PC-3 (cell line): ENCODE measurements at regions not wholly inside any gene's neighbourhood (a gene's known extent, or its start where the extent isn't known, plus 50 kb on each side); places are given as distances from the start of the nearest gene placed in this dataset.

Source experiments
- ATAC-seq: fragments of 200-7000 bp; cut with Tn5 transposase; 2 replicates; pipeline ENCODE4 v1.9.1; 2020; ENCODE audit warnings: mild to moderate bottlenecking, moderate library complexity
- BruUV-seq: library from RNA; stranded (reverse); fragments of 400-500 nt; replicated peaks from 2 replicates; lab custom pipeline; 2021; lab: Mats Ljungman, UMichigan
- CTCF ChIA-PET: fragments of 300-600 bp; sonication (Branson Sonifier 250); formaldehyde crosslinking; loops from one replicate; lab custom pipeline; 2022; ENCODE audit warnings: antibody characterized with exemption; lab: Charles Lee
- POLR2A ChIA-PET: fragments of 300-600 bp; sonication (Branson Sonifier 250); formaldehyde crosslinking; loops from one replicate; lab custom pipeline; 2022; ENCODE audit warnings: antibody characterized with exemption; ENCODE audit not compliant: unreplicated experiment; lab: Charles Lee
- DNase-seq: peaks from one replicate; pipeline ENCODE4 v3.0.0-alpha.2; 2015
- H2AFZ ChIP-seq: fragments of 300-600 bp; sonication (generic); 2 replicates; pipeline ENCODE4 v1.6.0; 2016; ENCODE audit warnings: antibody characterized with exemption, low read length
- H3F3A ChIP-seq: fragments of 300-600 bp; sonication (generic); one replicate; pipeline ENCODE4 v1.6.0; 2017; ENCODE audit warnings: antibody characterized with exemption, low read length, control low read depth, mild to moderate bottlenecking; ENCODE audit not compliant: unreplicated experiment
- H3K27ac ChIP-seq: fragments of 300-600 bp; sonication (generic); 2 replicates; pipeline ENCODE4 v1.5.1; 2016; ENCODE audit warnings: mild to moderate bottlenecking, low read length
- H3K27me3 ChIP-seq: fragments of 300-600 bp; sonication (generic); 2 replicates; pipeline ENCODE4 v1.6.1; 2016; ENCODE audit warnings: low read length, mixed read lengths
- H3K36me3 ChIP-seq: fragments of 300-600 bp; sonication (generic); 2 replicates; pipeline ENCODE4 v1.6.1; 2016; ENCODE audit warnings: low read depth, mixed run types, low read length, mixed read lengths
- H3K4me1 ChIP-seq: fragments of 300-600 bp; sonication (generic); 2 replicates; pipeline ENCODE4 v1.5.1; 2016; ENCODE audit warnings: low read length; ENCODE audit not compliant: insufficient read depth
- H3K4me2 ChIP-seq: fragments of 300-600 bp; sonication (generic); 2 replicates; pipeline ENCODE4 v1.6.0; 2016; ENCODE audit warnings: low read length
- H3K4me3 ChIP-seq: fragments of 300-600 bp; sonication (generic); 2 replicates; pipeline ENCODE4 v1.5.1; 2016; ENCODE audit warnings: mild to moderate bottlenecking, low read length, mixed read lengths
- H3K79me2 ChIP-seq: fragments of 300-600 bp; sonication (generic); 2 replicates; pipeline ENCODE4 v1.6.1; 2017; ENCODE audit warnings: low read length, mixed read lengths
- H3K9ac ChIP-seq: fragments of 300-600 bp; sonication (generic); 2 replicates; pipeline ENCODE4 v1.6.0; 2016; ENCODE audit warnings: mild to moderate bottlenecking, low read length
- H3K9me2 ChIP-seq: fragments of 300-600 bp; sonication (generic); replicated peaks from 2 replicates; pipeline ENCODE4 v1.6.1; 2016; ENCODE audit warnings: mixed run types, low read length, mixed read lengths
- H3K9me3 ChIP-seq: fragments of 300-600 bp; sonication (generic); 2 replicates; pipeline ENCODE4 v1.6.1; 2016; ENCODE audit warnings: low read length, mixed read lengths
- H4K20me1 ChIP-seq: fragments of 300-600 bp; sonication (generic); 2 replicates; pipeline ENCODE4 v1.6.1; 2016; ENCODE audit warnings: low read length, mixed read lengths
- CTCF ChIP-seq: fragments of 300-600 bp; sonication (generic); conservative IDR thresholded peaks from 2 replicates; pipeline ENCODE4 v1.5.1; 2017; ENCODE audit warnings: antibody characterized with exemption, low read depth, mild to moderate bottlenecking, low read length
- EZH2 ChIP-seq: fragments of 300-600 bp; sonication (generic); IDR thresholded peaks from one replicate; pipeline ENCODE4 v1.6.1; 2017; ENCODE audit warnings: antibody characterized with exemption, mild to moderate bottlenecking, low read length; ENCODE audit not compliant: unreplicated experiment
- EZH2phosphoT487 ChIP-seq: fragments of 300-600 bp; sonication (generic); IDR thresholded peaks from 2 replicates; pipeline ENCODE4 v1.6.1; 2018; ENCODE audit warnings: mild to moderate bottlenecking, antibody characterized with exemption, low read length, borderline replicate concordance
- intact Hi-C: fragments of 100-400 bp; cut with micrococcal nuclease; formaldehyde crosslinking; loops from 2 replicates; pipeline ENCODE4 v1.9.0; 2023

GRCh38 chr15:81484086-81484955 lies 110.3 kb upstream of the TMC3 start:
- H3K27ac ChIP-seq = no peak overlapping the region
- H3K27me3 ChIP-seq = peaks cover 15% of the 10 kb centered on the region; the same call in 1 of the 2 replicates
- DNase-seq (no peak), ATAC-seq (no peak)
- no peak overlapping the region for H3K4me2 ChIP-seq
- TF ChIP-seq EZH2 = no peak
- no peak for TF ChIP-seq EZH2phosphoT487
- H4K20me1 ChIP-seq = no peaks in the 10 kb centered on the region
- BruUV-seq = no TSS peak
- H3K4me1 ChIP-seq = no peaks in the 10 kb centered on the region
- CTCF ChIA-PET = no interaction called here
- H3K79me2 ChIP-seq = no peaks in the 10 kb centered on the region
- no peaks in the 10 kb centered on the region for H3K36me3 ChIP-seq
- no peak overlapping the region for H2AFZ ChIP-seq
- intact Hi-C loops = loop anchor here (5.0 to 10.0 kb wide), 3 partner anchors 563 to 710 kb away; partner anchors contain the start of gene MEX3B
- no peaks in the 10 kb centered on the region for H3K9me3 ChIP-seq
- no peaks in the 10 kb centered on the region for H3F3A ChIP-seq
- no peak overlapping the region for H3K9ac ChIP-seq
- POLR2A ChIA-PET = no interaction called here
- no peak overlapping the region for H3K4me3 ChIP-seq
- no peaks in the 10 kb centered on the region for H3K9me2 ChIP-seq

DNA sequence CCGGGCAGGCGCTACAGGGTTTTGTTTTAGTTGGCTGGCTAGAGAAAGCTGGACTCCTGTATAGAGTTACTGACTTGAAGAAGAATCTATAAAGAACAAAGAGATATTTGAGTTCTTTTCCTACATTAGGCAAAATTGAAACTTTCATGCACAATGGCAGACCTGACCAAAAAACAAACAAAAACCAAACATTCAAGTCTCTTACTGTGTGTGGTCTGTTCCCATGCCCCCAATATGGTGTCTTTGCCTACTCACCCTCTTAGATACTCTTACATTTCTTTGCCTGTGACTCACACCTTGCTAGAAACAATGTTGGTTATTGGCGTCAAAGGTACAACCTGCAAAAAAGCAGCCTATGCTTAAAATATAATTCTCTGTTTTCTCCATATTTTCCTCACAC lies 109.5 kb upstream of the TMC3 start:
- Histone ChIP-seq H3K27ac (no peak overlapping the region), H2AFZ (no peak overlapping the region), H3F3A (no peaks in the 10 kb centered on the region), H3K4me2 (no peak overlapping the region), H3K9ac (no peak overlapping the region), H4K20me1 (no peaks in the 10 kb centered on the region), H3K9me2 (no peaks in the 10 kb centered on the region), H3K36me3 (no peaks in the 10 kb centered on the region), H3K27me3 (peaks cover 15% of the 10 kb centered on the region; the same call in 1 of the 2 replicates), H3K79me2 (no peaks in the 10 kb centered on the region), H3K4me3 (no peak overlapping the region), H3K4me1 (no peaks in the 10 kb centered on the region), H3K9me3 (no peaks in the 10 kb centered on the region)
- no peak for TF ChIP-seq EZH2
- no peak for TF ChIP-seq CTCF
- no peak for TF ChIP-seq EZH2phosphoT487
- intact Hi-C loops = loop anchor here (5.0 to 10.0 kb wide), 3 partner anchors 564 to 711 kb away; partner anchors contain the start of gene MEX3B
- no TSS peak for BruUV-seq
- ATAC-seq (no peak), DNase-seq (no peak)
- POLR2A ChIA-PET = no interaction called here
- CTCF ChIA-PET = no interaction called here

- Histone ChIP-seq H3K4me3 (no peak overlapping the region), H3K4me2 (no peak overlapping the region), H3K9ac (no peak overlapping the region), H4K20me1 (no peaks in the 10 kb centered on the region), H3F3A (no peaks in the 10 kb centered on the region), H3K27ac (no peak overlapping the region), H3K79me2 (no peaks in the 10 kb centered on the region), H3K4me1 (no peaks in the 10 kb centered on the region), H2AFZ (no peak overlapping the region), H3K27me3 (peaks cover 15% of the 10 kb centered on the region; the same call in 1 of the 2 replicates), H3K9me3 (no peaks in the 10 kb centered on the region), H3K9me2 (no peaks in the 10 kb centered on the region), H3K36me3 (no peaks in the 10 kb centered on the region)
- TF ChIP-seq EZH2phosphoT487 = no peak
- no peak for TF ChIP-seq EZH2
- TF ChIP-seq CTCF = no peak
- ATAC-seq = no peak
- no peak for DNase-seq
- CTCF ChIA-PET = no interaction called here
- BruUV-seq = no TSS peak
- POLR2A ChIA-PET = no interaction called here
- intact Hi-C loops = loop anchor here (2.0 to 10.0 kb wide), 4 partner anchors 457 to 713 kb away; partner anchors contain the start of gene MEX3B
Measured at GRCh38 chr15:81481346-81481745, 107.3 kb upstream of the TMC3 start.
